ENCODE measurements at regions not wholly inside any gene's neighbourhood (a gene's known extent, or its start where the extent isn't known, plus 50 kb on each side); places are given as distances from the start of the nearest gene placed in this dataset.

DNA sequence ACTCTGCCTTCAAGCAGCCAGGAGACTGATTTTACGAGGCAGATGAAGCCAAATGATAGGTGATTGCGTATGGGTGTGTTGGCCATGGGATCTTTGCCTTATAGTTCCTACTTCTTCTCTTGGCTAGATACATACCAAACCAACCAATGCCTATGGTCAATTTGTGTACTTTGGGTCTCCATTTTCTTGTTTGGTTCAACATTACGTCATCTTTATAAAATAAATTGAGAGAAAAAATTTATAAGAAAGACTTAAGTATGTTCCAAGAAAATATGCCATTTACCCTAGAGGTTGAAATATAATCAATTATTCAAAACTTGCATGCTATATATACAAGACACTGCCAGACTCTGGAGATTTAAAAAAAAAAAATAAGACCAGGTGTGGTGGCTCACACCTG is 150.9 kb downstream of the SP3 start (continued):
- TF ChIP-seq CHD7 (IDR thresholded peaks at IDR 0.05; ENCODE audit: insufficient replicate concordance, low read length) (no peak), SP1 (IDR thresholded peaks at IDR 0.05; ENCODE audit: low read depth, low read length) (no peak), ASH2L (IDR thresholded peaks at IDR 0.05; ENCODE audit: low read length) (no peak), SAP30 (IDR thresholded peaks at IDR 0.05; ENCODE audit: insufficient read depth, insufficient replicate concordance, low read length) (no peak), JUND (IDR thresholded peaks at IDR 0.05; ENCODE audit: low read length) (no peak), TCF12 (IDR thresholded peaks at IDR 0.05; ENCODE audit: low read depth, low read length) (no peak), SIX5 (IDR thresholded peaks at IDR 0.05; ENCODE audit: low read depth, low read length) (no peak), EZH2 (IDR thresholded peaks at IDR 0.05; ENCODE audit: low read depth, low read length, severe bottlenecking) (no peak), CBX8 (IDR thresholded peaks at IDR 0.05; ENCODE audit: borderline replicate concordance, low read depth, low read length) (no peak)
- TF ChIP-seq, protein P1, sequence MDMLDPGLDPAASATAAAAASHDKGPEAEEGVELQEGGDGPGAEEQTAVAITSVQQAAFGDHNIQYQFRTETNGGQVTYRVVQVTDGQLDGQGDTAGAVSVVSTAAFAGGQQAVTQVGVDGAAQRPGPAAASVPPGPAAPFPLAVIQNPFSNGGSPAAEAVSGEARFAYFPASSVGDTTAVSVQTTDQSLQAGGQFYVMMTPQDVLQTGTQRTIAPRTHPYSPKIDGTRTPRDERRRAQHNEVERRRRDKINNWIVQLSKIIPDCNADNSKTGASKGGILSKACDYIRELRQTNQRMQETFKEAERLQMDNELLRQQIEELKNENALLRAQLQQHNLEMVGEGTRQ (IDR thresholded peaks at IDR 0.05; ENCODE audit: low read length): no peak
